ENCODE measurements at regions not wholly inside any gene's neighbourhood (a gene's known extent, or its start where the extent isn't known, plus 50 kb on each side); places are given as distances from the start of the nearest gene placed in this dataset.

DNA sequence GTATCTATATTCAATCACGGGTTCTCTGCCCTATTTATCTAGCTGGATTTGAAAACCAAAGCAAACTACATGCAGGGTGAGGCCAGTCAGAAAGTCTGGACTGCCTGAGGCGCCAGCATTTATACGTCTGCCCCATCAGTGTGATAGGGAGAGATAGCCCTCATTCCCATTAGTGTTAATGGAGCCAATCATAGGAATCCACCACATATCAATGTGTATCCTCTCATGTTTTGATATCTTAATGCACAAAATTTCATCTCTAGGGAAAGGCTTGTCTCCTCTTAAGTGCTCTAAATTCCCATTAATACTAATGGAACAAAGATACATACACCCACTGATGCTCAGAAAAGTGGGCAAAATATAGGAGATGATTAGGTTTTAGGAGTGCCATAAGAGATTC lies 376.2 kb downstream of the BTBD3 start:
- peaks cover 16% of the 10 kb centered on the region for H3K4me1 Mint-ChIP-seq
- H3K36me3 Mint-ChIP-seq, result no peaks in the 10 kb centered on the region
- no peak for DNase-seq (ENCODE audit: low spot score)
- no peak overlapping the region for H3K27ac Mint-ChIP-seq
- H3K9me3 Mint-ChIP-seq, result peaks cover 24% of the 10 kb centered on the region
- ATAC-seq, result no peak
- CTCF ChIA-PET, result no interaction called here
- no peaks in the 10 kb centered on the region for H3K27me3 Mint-ChIP-seq (ENCODE audit: low read depth)
- POLR2A ChIA-PET, result no interaction called here
- TF ChIP-seq MXD4 (CRISPR knock-in tag; IDR thresholded peaks at IDR 0.05; ENCODE audit: borderline replicate concordance) (no peak), ZNF138 (CRISPR knock-in tag; conservative IDR thresholded peaks at IDR 0.05) (no peak), GABPB1 (CRISPR knock-in tag; IDR thresholded peaks at IDR 0.05) (no peak)
- TF ChIP-seq, protein P1, sequence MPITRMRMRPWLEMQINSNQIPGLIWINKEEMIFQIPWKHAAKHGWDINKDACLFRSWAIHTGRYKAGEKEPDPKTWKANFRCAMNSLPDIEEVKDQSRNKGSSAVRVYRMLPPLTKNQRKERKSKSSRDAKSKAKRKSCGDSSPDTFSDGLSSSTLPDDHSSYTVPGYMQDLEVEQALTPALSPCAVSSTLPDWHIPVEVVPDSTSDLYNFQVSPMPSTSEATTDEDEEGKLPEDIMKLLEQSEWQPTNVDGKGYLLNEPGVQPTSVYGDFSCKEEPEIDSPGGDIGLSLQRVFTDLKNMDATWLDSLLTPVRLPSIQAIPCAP (CRISPR knock-in tag; IDR thresholded peaks at IDR 0.05), result no peak
- TF ChIP-seq, protein P2, sequence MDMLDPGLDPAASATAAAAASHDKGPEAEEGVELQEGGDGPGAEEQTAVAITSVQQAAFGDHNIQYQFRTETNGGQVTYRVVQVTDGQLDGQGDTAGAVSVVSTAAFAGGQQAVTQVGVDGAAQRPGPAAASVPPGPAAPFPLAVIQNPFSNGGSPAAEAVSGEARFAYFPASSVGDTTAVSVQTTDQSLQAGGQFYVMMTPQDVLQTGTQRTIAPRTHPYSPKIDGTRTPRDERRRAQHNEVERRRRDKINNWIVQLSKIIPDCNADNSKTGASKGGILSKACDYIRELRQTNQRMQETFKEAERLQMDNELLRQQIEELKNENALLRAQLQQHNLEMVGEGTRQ (CRISPR knock-in tag; IDR thresholded peaks at IDR 0.05), result no peak
- TF ChIP-seq, protein P3, sequence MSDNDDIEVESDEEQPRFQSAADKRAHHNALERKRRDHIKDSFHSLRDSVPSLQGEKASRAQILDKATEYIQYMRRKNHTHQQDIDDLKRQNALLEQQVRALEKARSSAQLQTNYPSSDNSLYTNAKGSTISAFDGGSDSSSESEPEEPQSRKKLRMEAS (CRISPR knock-in tag; IDR thresholded peaks at IDR 0.05), result no peak
- TF ChIP-seq, protein P4, sequence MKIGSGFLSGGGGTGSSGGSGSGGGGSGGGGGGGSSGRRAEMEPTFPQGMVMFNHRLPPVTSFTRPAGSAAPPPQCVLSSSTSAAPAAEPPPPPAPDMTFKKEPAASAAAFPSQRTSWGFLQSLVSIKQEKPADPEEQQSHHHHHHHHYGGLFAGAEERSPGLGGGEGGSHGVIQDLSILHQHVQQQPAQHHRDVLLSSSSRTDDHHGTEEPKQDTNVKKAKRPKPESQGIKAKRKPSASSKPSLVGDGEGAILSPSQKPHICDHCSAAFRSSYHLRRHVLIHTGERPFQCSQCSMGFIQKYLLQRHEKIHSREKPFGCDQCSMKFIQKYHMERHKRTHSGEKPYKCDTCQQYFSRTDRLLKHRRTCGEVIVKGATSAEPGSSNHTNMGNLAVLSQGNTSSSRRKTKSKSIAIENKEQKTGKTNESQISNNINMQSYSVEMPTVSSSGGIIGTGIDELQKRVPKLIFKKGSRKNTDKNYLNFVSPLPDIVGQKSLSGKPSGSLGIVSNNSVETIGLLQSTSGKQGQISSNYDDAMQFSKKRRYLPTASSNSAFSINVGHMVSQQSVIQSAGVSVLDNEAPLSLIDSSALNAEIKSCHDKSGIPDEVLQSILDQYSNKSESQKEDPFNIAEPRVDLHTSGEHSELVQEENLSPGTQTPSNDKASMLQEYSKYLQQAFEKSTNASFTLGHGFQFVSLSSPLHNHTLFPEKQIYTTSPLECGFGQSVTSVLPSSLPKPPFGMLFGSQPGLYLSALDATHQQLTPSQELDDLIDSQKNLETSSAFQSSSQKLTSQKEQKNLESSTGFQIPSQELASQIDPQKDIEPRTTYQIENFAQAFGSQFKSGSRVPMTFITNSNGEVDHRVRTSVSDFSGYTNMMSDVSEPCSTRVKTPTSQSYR (CRISPR knock-in tag; IDR thresholded peaks at IDR 0.05), result no peak
- no peak overlapping the region for H3K4me3 Mint-ChIP-seq

- ChIA-PET CTCF (no interaction called here), POLR2A (no interaction called here)
- no peak for ATAC-seq
- Mint-ChIP-seq H3K9me3 (peaks cover 24% of the 10 kb centered on the region), H3K4me1 (peaks cover 12% of the 10 kb centered on the region), H3K27ac (no peak overlapping the region), H3K4me3 (no peak overlapping the region), H3K36me3 (no peaks in the 10 kb centered on the region), H3K27me3 (ENCODE audit: low read depth) (no peaks in the 10 kb centered on the region)
- no peak for DNase-seq (ENCODE audit: low spot score)
- TF ChIP-seq, protein P3 (CRISPR knock-in tag; IDR thresholded peaks at IDR 0.05), result no peak
- TF ChIP-seq, protein P5, sequence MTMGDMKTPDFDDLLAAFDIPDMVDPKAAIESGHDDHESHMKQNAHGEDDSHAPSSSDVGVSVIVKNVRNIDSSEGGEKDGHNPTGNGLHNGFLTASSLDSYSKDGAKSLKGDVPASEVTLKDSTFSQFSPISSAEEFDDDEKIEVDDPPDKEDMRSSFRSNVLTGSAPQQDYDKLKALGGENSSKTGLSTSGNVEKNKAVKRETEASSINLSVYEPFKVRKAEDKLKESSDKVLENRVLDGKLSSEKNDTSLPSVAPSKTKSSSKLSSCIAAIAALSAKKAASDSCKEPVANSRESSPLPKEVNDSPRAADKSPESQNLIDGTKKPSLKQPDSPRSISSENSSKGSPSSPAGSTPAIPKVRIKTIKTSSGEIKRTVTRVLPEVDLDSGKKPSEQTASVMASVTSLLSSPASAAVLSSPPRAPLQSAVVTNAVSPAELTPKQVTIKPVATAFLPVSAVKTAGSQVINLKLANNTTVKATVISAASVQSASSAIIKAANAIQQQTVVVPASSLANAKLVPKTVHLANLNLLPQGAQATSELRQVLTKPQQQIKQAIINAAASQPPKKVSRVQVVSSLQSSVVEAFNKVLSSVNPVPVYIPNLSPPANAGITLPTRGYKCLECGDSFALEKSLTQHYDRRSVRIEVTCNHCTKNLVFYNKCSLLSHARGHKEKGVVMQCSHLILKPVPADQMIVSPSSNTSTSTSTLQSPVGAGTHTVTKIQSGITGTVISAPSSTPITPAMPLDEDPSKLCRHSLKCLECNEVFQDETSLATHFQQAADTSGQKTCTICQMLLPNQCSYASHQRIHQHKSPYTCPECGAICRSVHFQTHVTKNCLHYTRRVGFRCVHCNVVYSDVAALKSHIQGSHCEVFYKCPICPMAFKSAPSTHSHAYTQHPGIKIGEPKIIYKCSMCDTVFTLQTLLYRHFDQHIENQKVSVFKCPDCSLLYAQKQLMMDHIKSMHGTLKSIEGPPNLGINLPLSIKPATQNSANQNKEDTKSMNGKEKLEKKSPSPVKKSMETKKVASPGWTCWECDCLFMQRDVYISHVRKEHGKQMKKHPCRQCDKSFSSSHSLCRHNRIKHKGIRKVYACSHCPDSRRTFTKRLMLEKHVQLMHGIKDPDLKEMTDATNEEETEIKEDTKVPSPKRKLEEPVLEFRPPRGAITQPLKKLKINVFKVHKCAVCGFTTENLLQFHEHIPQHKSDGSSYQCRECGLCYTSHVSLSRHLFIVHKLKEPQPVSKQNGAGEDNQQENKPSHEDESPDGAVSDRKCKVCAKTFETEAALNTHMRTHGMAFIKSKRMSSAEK (CRISPR knock-in tag; IDR thresholded peaks at IDR 0.05; ENCODE audit: borderline replicate concordance), result no peak
- no peak for TF ChIP-seq TP53 (CRISPR knock-in tag; IDR thresholded peaks at IDR 0.05)
- TF ChIP-seq, protein P6, sequence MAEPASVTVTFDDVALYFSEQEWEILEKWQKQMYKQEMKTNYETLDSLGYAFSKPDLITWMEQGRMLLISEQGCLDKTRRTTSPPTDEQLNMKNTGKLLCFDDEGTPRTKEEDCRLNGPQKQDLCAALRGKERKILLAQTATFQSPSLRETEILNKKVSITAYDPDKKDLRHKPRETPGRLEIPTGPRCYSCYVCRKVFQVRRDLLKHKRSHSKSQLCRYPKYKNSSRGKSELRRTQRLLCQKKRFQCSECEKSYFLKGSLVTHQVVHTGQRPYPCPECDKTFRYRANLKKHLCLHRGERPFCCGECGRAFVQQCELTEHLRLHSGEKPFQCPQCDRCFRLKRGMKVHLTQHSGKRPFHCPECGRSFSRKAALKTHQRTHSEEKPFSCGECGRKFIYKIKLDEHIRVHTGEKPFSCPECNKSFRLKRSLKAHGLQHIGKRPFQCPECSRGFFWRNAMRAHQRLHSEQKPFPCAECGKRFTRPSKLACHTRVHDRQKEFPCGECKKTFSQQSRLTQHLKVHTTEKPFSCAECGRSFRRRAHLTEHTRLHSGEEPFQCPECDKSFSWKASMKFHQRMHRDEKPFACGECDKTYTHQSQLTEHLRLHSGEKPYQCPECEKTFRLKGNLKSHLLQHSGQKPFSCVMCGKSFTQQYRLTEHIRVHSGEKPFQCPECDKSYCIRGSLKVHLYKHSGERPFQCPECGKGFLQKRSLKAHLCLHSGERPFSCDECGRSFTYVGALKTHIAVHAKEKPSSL (CRISPR knock-in tag; conservative IDR thresholded peaks at IDR 0.05), result no peak
- TF ChIP-seq CBFB (CRISPR knock-in tag; IDR thresholded peaks at IDR 0.05; ENCODE audit: low read depth), result no peak
- no peak for TF ChIP-seq ZNF512 (CRISPR knock-in tag; IDR thresholded peaks at IDR 0.05; ENCODE audit: borderline replicate concordance)
- no peak for TF ChIP-seq HMGA2 (CRISPR knock-in tag; IDR thresholded peaks at IDR 0.05)
- TF ChIP-seq, protein P7, sequence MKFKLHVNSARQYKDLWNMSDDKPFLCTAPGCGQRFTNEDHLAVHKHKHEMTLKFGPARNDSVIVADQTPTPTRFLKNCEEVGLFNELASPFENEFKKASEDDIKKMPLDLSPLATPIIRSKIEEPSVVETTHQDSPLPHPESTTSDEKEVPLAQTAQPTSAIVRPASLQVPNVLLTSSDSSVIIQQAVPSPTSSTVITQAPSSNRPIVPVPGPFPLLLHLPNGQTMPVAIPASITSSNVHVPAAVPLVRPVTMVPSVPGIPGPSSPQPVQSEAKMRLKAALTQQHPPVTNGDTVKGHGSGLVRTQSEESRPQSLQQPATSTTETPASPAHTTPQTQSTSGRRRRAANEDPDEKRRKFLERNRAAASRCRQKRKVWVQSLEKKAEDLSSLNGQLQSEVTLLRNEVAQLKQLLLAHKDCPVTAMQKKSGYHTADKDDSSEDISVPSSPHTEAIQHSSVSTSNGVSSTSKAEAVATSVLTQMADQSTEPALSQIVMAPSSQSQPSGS (CRISPR knock-in tag; IDR thresholded peaks at IDR 0.05; ENCODE audit: borderline replicate concordance, low read depth), result no peak
- no peak for TF ChIP-seq TEAD4 (CRISPR knock-in tag; IDR thresholded peaks at IDR 0.05)
- TF ChIP-seq CREM (CRISPR knock-in tag; IDR thresholded peaks at IDR 0.05), result no peak
These were observed 377.0 kb downstream of the BTBD3 start for GRCh38 chr20:12294678-12295077.

Measured in WTC11 (cell line).